ENCODE measurements at regions not wholly inside any gene's neighbourhood (a gene's known extent, or its start where the extent isn't known, plus 50 kb on each side); places are given as distances from the start of the nearest gene placed in this dataset.

DNA sequence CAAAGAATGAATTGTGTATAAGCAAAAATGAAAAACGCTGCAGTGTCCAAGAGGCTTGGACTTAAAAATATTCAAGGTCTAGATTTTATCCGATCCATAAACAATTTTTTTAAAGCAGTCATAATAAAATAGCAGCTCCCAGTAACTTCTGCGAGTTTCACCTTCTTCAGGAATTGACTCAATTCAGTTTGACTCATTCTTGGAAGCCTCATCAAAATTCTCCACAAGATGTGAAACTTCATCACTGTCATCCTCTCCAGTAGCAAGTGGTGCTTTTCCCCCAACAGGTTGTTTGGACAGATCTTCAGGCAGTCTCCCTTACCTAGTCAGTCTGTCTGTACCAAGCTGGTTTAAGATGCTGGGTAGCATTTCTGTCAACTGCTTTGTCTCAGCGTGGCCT, 93.5 kb upstream of the FOXG1 start:
- H2AFZ ChIP-seq (ENCODE audit: low read depth, low read length): no peak overlapping the region
- no peaks in the 10 kb centered on the region for H3K27me3 ChIP-seq (ENCODE audit: insufficient read depth, low read length, poor library complexity)
- no peak overlapping the region for H3K4me3 ChIP-seq (ENCODE audit: low read depth in 1 of 2, low read length in 2 of 2)
- H3K36me3 ChIP-seq (ENCODE audit: insufficient read depth, low read length): no peaks in the 10 kb centered on the region
- H3K9me3 ChIP-seq (ENCODE audit: insufficient read depth, low read length, severe bottlenecking): no peaks in the 10 kb centered on the region
- no peak for TF ChIP-seq EZH2 (IDR thresholded peaks at IDR 0.05; ENCODE audit: borderline replicate concordance, low read depth, low read length, severe bottlenecking)
- TF ChIP-seq, protein P1, sequence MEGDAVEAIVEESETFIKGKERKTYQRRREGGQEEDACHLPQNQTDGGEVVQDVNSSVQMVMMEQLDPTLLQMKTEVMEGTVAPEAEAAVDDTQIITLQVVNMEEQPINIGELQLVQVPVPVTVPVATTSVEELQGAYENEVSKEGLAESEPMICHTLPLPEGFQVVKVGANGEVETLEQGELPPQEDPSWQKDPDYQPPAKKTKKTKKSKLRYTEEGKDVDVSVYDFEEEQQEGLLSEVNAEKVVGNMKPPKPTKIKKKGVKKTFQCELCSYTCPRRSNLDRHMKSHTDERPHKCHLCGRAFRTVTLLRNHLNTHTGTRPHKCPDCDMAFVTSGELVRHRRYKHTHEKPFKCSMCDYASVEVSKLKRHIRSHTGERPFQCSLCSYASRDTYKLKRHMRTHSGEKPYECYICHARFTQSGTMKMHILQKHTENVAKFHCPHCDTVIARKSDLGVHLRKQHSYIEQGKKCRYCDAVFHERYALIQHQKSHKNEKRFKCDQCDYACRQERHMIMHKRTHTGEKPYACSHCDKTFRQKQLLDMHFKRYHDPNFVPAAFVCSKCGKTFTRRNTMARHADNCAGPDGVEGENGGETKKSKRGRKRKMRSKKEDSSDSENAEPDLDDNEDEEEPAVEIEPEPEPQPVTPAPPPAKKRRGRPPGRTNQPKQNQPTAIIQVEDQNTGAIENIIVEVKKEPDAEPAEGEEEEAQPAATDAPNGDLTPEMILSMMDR (IDR thresholded peaks at IDR 0.05; ENCODE audit: borderline replicate concordance, extremely low read depth, low read length, poor library complexity, severe bottlenecking): no peak
- no peak for DNase-seq
- H3K9ac ChIP-seq (ENCODE audit: low read depth, low read length): no peak overlapping the region
- H3K4me1 ChIP-seq (ENCODE audit: insufficient read depth, low read length): no peaks in the 10 kb centered on the region
- no peak overlapping the region for H3K27ac ChIP-seq (ENCODE audit: low read length)
- H4K20me1 ChIP-seq (ENCODE audit: insufficient read depth, low read length): no peaks in the 10 kb centered on the region
- H3K4me2 ChIP-seq (ENCODE audit: insufficient read depth, low read length): no peak overlapping the region
- H3K79me2 ChIP-seq (ENCODE audit: insufficient read depth, low read length): no peaks in the 10 kb centered on the region
- ATAC-seq (ENCODE audit: insufficient read depth, low read depth): no peak

DNA sequence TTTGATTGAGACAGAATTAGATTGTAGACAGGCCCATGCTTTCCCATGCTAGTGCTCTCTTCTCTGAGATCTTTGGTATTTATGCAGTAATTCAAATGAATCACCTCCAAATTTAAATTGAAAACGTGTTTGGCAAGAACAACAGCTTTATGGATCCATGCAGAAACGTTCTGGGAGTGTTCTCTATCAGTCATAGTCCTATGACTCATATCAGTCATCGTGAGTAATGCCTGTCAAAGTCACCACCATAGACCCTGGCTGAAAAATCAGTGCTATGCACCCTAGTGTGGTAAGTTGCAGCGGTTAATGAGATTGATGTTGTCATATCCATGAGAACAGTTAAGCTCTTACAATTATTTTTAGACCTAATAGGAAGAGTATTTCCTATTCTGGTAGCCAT, 90.1 kb upstream of the FOXG1 start:
- ATAC-seq (ENCODE audit: insufficient read depth, low read depth): no peak
- DNase-seq: no peak
- no peaks in the 10 kb centered on the region for H3K9me3 ChIP-seq (ENCODE audit: insufficient read depth, low read length, severe bottlenecking)

DNA sequence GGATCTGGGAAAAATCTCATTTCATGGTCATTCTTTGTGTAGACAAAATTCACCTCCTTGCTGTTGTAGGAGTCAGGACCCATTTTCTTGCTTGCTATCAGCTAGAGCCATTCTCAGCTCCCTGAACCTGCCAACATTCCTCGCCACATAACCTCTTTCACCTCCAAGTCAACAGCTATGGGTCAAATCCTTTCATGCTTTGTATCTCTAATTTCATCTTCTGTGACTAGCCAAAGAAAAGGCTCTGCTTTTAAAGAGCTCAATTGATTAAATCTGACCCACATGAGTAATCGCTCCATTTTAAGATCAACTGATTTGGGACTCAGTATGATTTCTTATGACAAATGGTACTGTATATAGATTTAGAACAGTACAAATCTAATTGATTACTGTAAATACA, 89.2 kb upstream of the FOXG1 start:
- Histone ChIP-seq H4K20me1 (ENCODE audit: insufficient read depth, low read length) (no peaks in the 10 kb centered on the region), H3K27ac (ENCODE audit: low read length) (no peak overlapping the region), H2AFZ (ENCODE audit: low read depth, low read length) (no peak overlapping the region), H3K27me3 (ENCODE audit: insufficient read depth, low read length, poor library complexity) (no peaks in the 10 kb centered on the region), H3K36me3 (ENCODE audit: insufficient read depth, low read length) (no peaks in the 10 kb centered on the region), H3K4me1 (ENCODE audit: insufficient read depth, low read length) (no peaks in the 10 kb centered on the region), H3K9ac (ENCODE audit: low read depth, low read length) (no peak overlapping the region), H3K9me3 (ENCODE audit: insufficient read depth, low read length, severe bottlenecking) (no peaks in the 10 kb centered on the region), H3K79me2 (ENCODE audit: insufficient read depth, low read length) (no peaks in the 10 kb centered on the region), H3K4me2 (ENCODE audit: insufficient read depth, low read length) (no peak overlapping the region), H3K4me3 (ENCODE audit: low read depth in 1 of 2, low read length in 2 of 2) (no peak overlapping the region)
- DNase-seq (no peak), ATAC-seq (ENCODE audit: insufficient read depth, low read depth) (no peak)
- no peak for TF ChIP-seq EZH2 (IDR thresholded peaks at IDR 0.05; ENCODE audit: borderline replicate concordance, low read depth, low read length, severe bottlenecking)
- TF ChIP-seq, protein P1 (IDR thresholded peaks at IDR 0.05; ENCODE audit: borderline replicate concordance, extremely low read depth, low read length, poor library complexity, severe bottlenecking): no peak

More for the DNA sequence above, 90.1 kb upstream of the FOXG1 start:
- Histone ChIP-seq H3K9ac (ENCODE audit: low read depth, low read length) (no peak overlapping the region), H3K27ac (ENCODE audit: low read length) (no peak overlapping the region), H3K79me2 (ENCODE audit: insufficient read depth, low read length) (no peaks in the 10 kb centered on the region), H3K4me2 (ENCODE audit: insufficient read depth, low read length) (no peak overlapping the region), H3K27me3 (ENCODE audit: insufficient read depth, low read length, poor library complexity) (no peaks in the 10 kb centered on the region), H2AFZ (ENCODE audit: low read depth, low read length) (no peak overlapping the region), H3K36me3 (ENCODE audit: insufficient read depth, low read length) (no peaks in the 10 kb centered on the region), H3K4me1 (ENCODE audit: insufficient read depth, low read length) (no peaks in the 10 kb centered on the region), H3K4me3 (ENCODE audit: low read depth in 1 of 2, low read length in 2 of 2) (no peak overlapping the region), H4K20me1 (ENCODE audit: insufficient read depth, low read length) (no peaks in the 10 kb centered on the region)
- TF ChIP-seq, protein P1 (IDR thresholded peaks at IDR 0.05; ENCODE audit: borderline replicate concordance, extremely low read depth, low read length, poor library complexity, severe bottlenecking): no peak
- TF ChIP-seq EZH2 (IDR thresholded peaks at IDR 0.05; ENCODE audit: borderline replicate concordance, low read depth, low read length, severe bottlenecking): no peak

DNA sequence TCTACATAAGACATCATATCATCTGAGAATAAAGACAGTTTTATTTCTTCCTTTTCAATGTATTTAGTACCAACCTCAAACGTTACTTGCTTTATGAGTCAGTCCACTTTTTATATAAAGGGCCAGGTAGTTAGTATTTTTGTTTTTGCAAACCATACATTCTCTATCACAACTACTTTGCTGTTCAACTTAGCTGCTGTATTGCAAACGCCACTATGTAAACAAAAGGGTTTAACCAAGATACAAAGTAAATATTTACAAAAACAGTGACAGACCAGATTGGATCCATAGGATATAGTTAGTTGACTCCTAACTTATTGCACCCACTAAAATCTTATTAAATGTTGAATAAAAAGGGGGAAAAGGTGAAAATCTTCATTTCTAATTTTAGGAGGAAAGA, 87.7 kb upstream of the FOXG1 start:
- Histone ChIP-seq H3K4me2 (ENCODE audit: insufficient read depth, low read length) (no peak overlapping the region), H2AFZ (ENCODE audit: low read depth, low read length) (no peak overlapping the region), H3K27ac (ENCODE audit: low read length) (no peak overlapping the region), H3K79me2 (ENCODE audit: insufficient read depth, low read length) (no peaks in the 10 kb centered on the region), H3K4me1 (ENCODE audit: insufficient read depth, low read length) (no peaks in the 10 kb centered on the region), H3K9ac (ENCODE audit: low read depth, low read length) (no peak overlapping the region), H4K20me1 (ENCODE audit: insufficient read depth, low read length) (no peaks in the 10 kb centered on the region), H3K27me3 (ENCODE audit: insufficient read depth, low read length, poor library complexity) (no peaks in the 10 kb centered on the region), H3K36me3 (ENCODE audit: insufficient read depth, low read length) (no peaks in the 10 kb centered on the region), H3K9me3 (ENCODE audit: insufficient read depth, low read length, severe bottlenecking) (no peaks in the 10 kb centered on the region), H3K4me3 (ENCODE audit: low read depth in 1 of 2, low read length in 2 of 2) (no peak overlapping the region)
- TF ChIP-seq EZH2 (IDR thresholded peaks at IDR 0.05; ENCODE audit: borderline replicate concordance, low read depth, low read length, severe bottlenecking): no peak
- TF ChIP-seq, protein P1 (IDR thresholded peaks at IDR 0.05; ENCODE audit: borderline replicate concordance, extremely low read depth, low read length, poor library complexity, severe bottlenecking): no peak
- no peak for ATAC-seq (ENCODE audit: insufficient read depth, low read depth)
- no peak for DNase-seq
